GM23338 (cell line): ENCODE measurements at regions not wholly inside any gene's neighbourhood (a gene's known extent, or its start where the extent isn't known, plus 50 kb on each side); places are given as distances from the start of the nearest gene placed in this dataset.

ENCODE experiments used
- ATAC-seq: fragments of 200-7000 bp; cut with Tn5 transposase; 3 replicates; pipeline ENCODE4 v1.9.1; 2020
- DNase-seq: peaks from one replicate; pipeline ENCODE4 v3.0.0-alpha.2; 2015; ENCODE audit warnings: low spot score
- H2AFZ ChIP-seq: fragments of 200-600 bp; sonication (generic); 2 replicates; pipeline ENCODE4 v1.8.0; 2016; ENCODE audit warnings: antibody characterized with exemption, mild to moderate bottlenecking, moderate library complexity
- H3F3A ChIP-seq: fragments of 200-600 bp; sonication (generic); replicated peaks from 2 replicates; pipeline ENCODE4 v1.8.0; 2017; ENCODE audit warnings: antibody characterized with exemption, mixed run types, low read depth
- H3K27ac ChIP-seq: fragments of 200-600 bp; sonication (generic); 2 replicates; pipeline ENCODE4 v1.6.1; 2016; ENCODE audit warnings: low read depth
- H3K27me3 ChIP-seq: fragments of 200-600 bp; sonication (generic); 2 replicates; pipeline ENCODE4 v1.8.0; 2016; ENCODE audit warnings: mild to moderate bottlenecking, mixed run types, moderate library complexity; ENCODE audit not compliant: insufficient read depth
- H3K36me3 ChIP-seq: fragments of 200-600 bp; sonication (generic); 2 replicates; pipeline ENCODE4 v1.8.0; 2016; ENCODE audit warnings: mild to moderate bottlenecking; ENCODE audit not compliant: insufficient read depth
- H3K4me1 ChIP-seq: fragments of 200-600 bp; sonication (generic); 2 replicates; pipeline ENCODE4 v1.8.0; 2016; ENCODE audit warnings: mild to moderate bottlenecking, moderate library complexity; ENCODE audit not compliant: insufficient read depth
- H3K4me2 ChIP-seq: fragments of 200-600 bp; sonication (generic); 2 replicates; pipeline ENCODE4 v1.7.1; 2017; ENCODE audit warnings: mixed run types
- H3K4me3 ChIP-seq: fragments of 200-600 bp; sonication (generic); 2 replicates; pipeline ENCODE4 v1.6.1; 2016; ENCODE audit warnings: mixed run types
- H3K79me2 ChIP-seq: fragments of 200-600 bp; sonication (generic); replicated peaks from 2 replicates; pipeline ENCODE4 v1.8.0; 2017; ENCODE audit warnings: mild to moderate bottlenecking; ENCODE audit not compliant: insufficient read depth
- H3K9me2 ChIP-seq: fragments of 200-600 bp; sonication (generic); 2 replicates; pipeline ENCODE4 v1.8.0; 2017; ENCODE audit not compliant: insufficient read depth
- H4K20me1 ChIP-seq: fragments of 200-600 bp; sonication (generic); replicated peaks from 2 replicates; pipeline ENCODE4 v1.8.0; 2017; ENCODE audit warnings: mild to moderate bottlenecking; ENCODE audit not compliant: insufficient read depth
- H3K27ac Mint-ChIP-seq: 2 replicates; pipeline ENCODE4 v1.8.0; 2020; ENCODE audit warnings: inconsistent platforms, mild to moderate bottlenecking, moderate library complexity, mixed read lengths
- H3K27me3 Mint-ChIP-seq: 3 replicates; pipeline ENCODE4 v1.8.0; 2022; ENCODE audit warnings: low read depth, mild to moderate bottlenecking, moderate library complexity, mixed read lengths, inconsistent platforms; ENCODE audit not compliant: insufficient read depth, poor library complexity
- H3K36me3 Mint-ChIP-seq: 3 replicates; pipeline ENCODE4 v1.8.0; 2021; ENCODE audit warnings: low read depth, mild to moderate bottlenecking, inconsistent platforms, moderate library complexity, mixed read lengths
- H3K4me1 Mint-ChIP-seq: 3 replicates; pipeline ENCODE4 v1.8.0; 2020; ENCODE audit warnings: mild to moderate bottlenecking, inconsistent platforms, mixed read lengths
- H3K4me3 Mint-ChIP-seq: 3 replicates; pipeline ENCODE4 v1.8.0; 2021; ENCODE audit warnings: moderate library complexity, mild to moderate bottlenecking, inconsistent platforms, mixed read lengths
- H3K9me3 Mint-ChIP-seq: 3 replicates; pipeline ENCODE4 v1.8.0; 2020; ENCODE audit warnings: moderate library complexity, mild to moderate bottlenecking, inconsistent platforms, mixed read lengths
- CREB1 ChIP-seq: fragments of 250-450 bp; sonication (Bioruptor Pico); IDR thresholded peaks from 2 replicates; pipeline ENCODE4 v1.5.0; 2020; ENCODE audit warnings: low read depth, mild to moderate bottlenecking, moderate library complexity
- EZH2 ChIP-seq: fragments of 200-600 bp; sonication (generic); IDR thresholded peaks from one replicate; pipeline ENCODE4 v1.8.0; 2017; ENCODE audit warnings: antibody characterized with exemption, mild to moderate bottlenecking, low read depth; ENCODE audit not compliant: unreplicated experiment
- EZH2phosphoT487 ChIP-seq: fragments of 200-600 bp; sonication (generic); IDR thresholded peaks from one replicate; pipeline ENCODE4 v1.8.1; 2018; ENCODE audit warnings: antibody characterized with exemption; ENCODE audit not compliant: unreplicated experiment
- JUNB ChIP-seq: IDR thresholded peaks from one replicate; pipeline ENCODE4 v1.6.1; 2016; ENCODE audit warnings: antibody characterized with exemption; ENCODE audit not compliant: unreplicated experiment
- POLR2AphosphoS5 ChIP-seq: IDR thresholded peaks from 2 replicates; pipeline ENCODE4 v1.6.1; 2016; ENCODE audit warnings: antibody characterized with exemption, low read depth
- STAT1 ChIP-seq: IDR thresholded peaks from one replicate; pipeline ENCODE4 v1.6.1; 2016; ENCODE audit warnings: antibody characterized with exemption; ENCODE audit not compliant: unreplicated experiment
- ZNF114 ChIP-seq: fragments of 250-450 bp; sonication (Bioruptor Pico); IDR thresholded peaks from 2 replicates; pipeline ENCODE4 v1.5.0; 2020; ENCODE audit warnings: mild to moderate bottlenecking, moderate library complexity
- ZNF331 ChIP-seq: fragments of 250-450 bp; sonication (Bioruptor Pico); IDR thresholded peaks from 2 replicates; pipeline ENCODE4 v1.5.0; 2020; ENCODE audit warnings: low read depth, mild to moderate bottlenecking, moderate library complexity
- TF ChIP-seq, protein P1 (sequence below): IDR thresholded peaks from 2 replicates; pipeline ENCODE4 v1.6.1; 2016; ENCODE audit warnings: antibody characterized with exemption
- TF ChIP-seq, protein P2 (sequence below), 2 experiments: fragments of 200-600 bp in 1 of 2; sonication (generic) in 1 of 2; conservative IDR thresholded peaks; 2 replicates each; pipeline versions ENCODE4 v1.5.1 to v1.6.1; 2016 to 2017; ENCODE audit warnings: antibody characterized with exemption in 2 of 2, low read depth in 2 of 2, mild to moderate bottlenecking in 2 of 2, moderate library complexity in 1 of 2
- TF ChIP-seq, protein P3 (sequence below): IDR thresholded peaks from one replicate; pipeline ENCODE4 v1.6.1; 2018; ENCODE audit warnings: antibody characterized with exemption; ENCODE audit not compliant: unreplicated experiment
- TF ChIP-seq, protein P4 (sequence below): fragments of 250-450 bp; sonication (Bioruptor Pico); IDR thresholded peaks from 2 replicates; pipeline ENCODE4 v1.5.0; 2020; ENCODE audit warnings: mild to moderate bottlenecking, moderate library complexity

DNA sequence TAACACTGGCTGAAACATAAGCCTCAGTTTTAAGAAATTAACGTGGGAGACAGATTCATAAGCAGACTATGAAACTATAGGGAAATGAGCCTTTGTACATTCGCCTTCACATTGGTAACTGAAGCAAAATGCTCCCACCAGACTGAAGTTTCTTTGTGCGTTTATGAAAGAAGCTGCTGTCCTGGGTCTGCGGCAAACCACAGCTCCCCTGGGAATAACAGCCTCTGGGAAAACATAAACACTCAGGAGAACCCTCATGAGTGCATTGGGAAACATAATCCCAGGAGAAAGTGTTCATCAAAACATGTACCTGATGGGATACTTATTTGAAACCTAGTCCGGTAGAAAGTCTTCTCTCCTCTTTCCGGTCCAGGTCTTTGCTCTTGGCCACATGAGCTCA lies 193.1 kb upstream of the LARGE1 start:
- no peaks in the 10 kb centered on the region for H3K36me3 ChIP-seq
- no peak overlapping the region for H3K4me3 Mint-ChIP-seq
- no peaks in the 10 kb centered on the region for H3K79me2 ChIP-seq
- no peak overlapping the region for H3K27ac ChIP-seq
- H3K9me2 ChIP-seq = peaks cover 3% of the 10 kb centered on the region; the same call in 1 of the 2 replicates
- DNase-seq (no peak), ATAC-seq (no peak)
- no peaks in the 10 kb centered on the region for H3F3A ChIP-seq
- no peaks in the 10 kb centered on the region for H3K27me3 ChIP-seq
- H2AFZ ChIP-seq = no peak overlapping the region
- no peak overlapping the region for H3K4me2 ChIP-seq
- TF ChIP-seq, protein P1, sequence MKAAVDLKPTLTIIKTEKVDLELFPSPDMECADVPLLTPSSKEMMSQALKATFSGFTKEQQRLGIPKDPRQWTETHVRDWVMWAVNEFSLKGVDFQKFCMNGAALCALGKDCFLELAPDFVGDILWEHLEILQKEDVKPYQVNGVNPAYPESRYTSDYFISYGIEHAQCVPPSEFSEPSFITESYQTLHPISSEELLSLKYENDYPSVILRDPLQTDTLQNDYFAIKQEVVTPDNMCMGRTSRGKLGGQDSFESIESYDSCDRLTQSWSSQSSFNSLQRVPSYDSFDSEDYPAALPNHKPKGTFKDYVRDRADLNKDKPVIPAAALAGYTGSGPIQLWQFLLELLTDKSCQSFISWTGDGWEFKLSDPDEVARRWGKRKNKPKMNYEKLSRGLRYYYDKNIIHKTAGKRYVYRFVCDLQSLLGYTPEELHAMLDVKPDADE = no peak
- TF ChIP-seq EZH2 (no peak), POLR2AphosphoS5 (no peak), ZNF331 (CRISPR knock-in tag) (no peak), ZNF114 (CRISPR knock-in tag) (no peak), CREB1 (CRISPR knock-in tag) (no peak), JUNB (no peak), STAT1 (no peak), EZH2phosphoT487 (no peak)
- TF ChIP-seq, protein P2, sequence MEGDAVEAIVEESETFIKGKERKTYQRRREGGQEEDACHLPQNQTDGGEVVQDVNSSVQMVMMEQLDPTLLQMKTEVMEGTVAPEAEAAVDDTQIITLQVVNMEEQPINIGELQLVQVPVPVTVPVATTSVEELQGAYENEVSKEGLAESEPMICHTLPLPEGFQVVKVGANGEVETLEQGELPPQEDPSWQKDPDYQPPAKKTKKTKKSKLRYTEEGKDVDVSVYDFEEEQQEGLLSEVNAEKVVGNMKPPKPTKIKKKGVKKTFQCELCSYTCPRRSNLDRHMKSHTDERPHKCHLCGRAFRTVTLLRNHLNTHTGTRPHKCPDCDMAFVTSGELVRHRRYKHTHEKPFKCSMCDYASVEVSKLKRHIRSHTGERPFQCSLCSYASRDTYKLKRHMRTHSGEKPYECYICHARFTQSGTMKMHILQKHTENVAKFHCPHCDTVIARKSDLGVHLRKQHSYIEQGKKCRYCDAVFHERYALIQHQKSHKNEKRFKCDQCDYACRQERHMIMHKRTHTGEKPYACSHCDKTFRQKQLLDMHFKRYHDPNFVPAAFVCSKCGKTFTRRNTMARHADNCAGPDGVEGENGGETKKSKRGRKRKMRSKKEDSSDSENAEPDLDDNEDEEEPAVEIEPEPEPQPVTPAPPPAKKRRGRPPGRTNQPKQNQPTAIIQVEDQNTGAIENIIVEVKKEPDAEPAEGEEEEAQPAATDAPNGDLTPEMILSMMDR (conservative IDR thresholded peaks at IDR 0.05; ENCODE audit: low read depth in 2 of 2) = no peak
- TF ChIP-seq, protein P3, sequence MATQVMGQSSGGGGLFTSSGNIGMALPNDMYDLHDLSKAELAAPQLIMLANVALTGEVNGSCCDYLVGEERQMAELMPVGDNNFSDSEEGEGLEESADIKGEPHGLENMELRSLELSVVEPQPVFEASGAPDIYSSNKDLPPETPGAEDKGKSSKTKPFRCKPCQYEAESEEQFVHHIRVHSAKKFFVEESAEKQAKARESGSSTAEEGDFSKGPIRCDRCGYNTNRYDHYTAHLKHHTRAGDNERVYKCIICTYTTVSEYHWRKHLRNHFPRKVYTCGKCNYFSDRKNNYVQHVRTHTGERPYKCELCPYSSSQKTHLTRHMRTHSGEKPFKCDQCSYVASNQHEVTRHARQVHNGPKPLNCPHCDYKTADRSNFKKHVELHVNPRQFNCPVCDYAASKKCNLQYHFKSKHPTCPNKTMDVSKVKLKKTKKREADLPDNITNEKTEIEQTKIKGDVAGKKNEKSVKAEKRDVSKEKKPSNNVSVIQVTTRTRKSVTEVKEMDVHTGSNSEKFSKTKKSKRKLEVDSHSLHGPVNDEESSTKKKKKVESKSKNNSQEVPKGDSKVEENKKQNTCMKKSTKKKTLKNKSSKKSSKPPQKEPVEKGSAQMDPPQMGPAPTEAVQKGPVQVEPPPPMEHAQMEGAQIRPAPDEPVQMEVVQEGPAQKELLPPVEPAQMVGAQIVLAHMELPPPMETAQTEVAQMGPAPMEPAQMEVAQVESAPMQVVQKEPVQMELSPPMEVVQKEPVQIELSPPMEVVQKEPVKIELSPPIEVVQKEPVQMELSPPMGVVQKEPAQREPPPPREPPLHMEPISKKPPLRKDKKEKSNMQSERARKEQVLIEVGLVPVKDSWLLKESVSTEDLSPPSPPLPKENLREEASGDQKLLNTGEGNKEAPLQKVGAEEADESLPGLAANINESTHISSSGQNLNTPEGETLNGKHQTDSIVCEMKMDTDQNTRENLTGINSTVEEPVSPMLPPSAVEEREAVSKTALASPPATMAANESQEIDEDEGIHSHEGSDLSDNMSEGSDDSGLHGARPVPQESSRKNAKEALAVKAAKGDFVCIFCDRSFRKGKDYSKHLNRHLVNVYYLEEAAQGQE = no peak
- TF ChIP-seq, protein P4, sequence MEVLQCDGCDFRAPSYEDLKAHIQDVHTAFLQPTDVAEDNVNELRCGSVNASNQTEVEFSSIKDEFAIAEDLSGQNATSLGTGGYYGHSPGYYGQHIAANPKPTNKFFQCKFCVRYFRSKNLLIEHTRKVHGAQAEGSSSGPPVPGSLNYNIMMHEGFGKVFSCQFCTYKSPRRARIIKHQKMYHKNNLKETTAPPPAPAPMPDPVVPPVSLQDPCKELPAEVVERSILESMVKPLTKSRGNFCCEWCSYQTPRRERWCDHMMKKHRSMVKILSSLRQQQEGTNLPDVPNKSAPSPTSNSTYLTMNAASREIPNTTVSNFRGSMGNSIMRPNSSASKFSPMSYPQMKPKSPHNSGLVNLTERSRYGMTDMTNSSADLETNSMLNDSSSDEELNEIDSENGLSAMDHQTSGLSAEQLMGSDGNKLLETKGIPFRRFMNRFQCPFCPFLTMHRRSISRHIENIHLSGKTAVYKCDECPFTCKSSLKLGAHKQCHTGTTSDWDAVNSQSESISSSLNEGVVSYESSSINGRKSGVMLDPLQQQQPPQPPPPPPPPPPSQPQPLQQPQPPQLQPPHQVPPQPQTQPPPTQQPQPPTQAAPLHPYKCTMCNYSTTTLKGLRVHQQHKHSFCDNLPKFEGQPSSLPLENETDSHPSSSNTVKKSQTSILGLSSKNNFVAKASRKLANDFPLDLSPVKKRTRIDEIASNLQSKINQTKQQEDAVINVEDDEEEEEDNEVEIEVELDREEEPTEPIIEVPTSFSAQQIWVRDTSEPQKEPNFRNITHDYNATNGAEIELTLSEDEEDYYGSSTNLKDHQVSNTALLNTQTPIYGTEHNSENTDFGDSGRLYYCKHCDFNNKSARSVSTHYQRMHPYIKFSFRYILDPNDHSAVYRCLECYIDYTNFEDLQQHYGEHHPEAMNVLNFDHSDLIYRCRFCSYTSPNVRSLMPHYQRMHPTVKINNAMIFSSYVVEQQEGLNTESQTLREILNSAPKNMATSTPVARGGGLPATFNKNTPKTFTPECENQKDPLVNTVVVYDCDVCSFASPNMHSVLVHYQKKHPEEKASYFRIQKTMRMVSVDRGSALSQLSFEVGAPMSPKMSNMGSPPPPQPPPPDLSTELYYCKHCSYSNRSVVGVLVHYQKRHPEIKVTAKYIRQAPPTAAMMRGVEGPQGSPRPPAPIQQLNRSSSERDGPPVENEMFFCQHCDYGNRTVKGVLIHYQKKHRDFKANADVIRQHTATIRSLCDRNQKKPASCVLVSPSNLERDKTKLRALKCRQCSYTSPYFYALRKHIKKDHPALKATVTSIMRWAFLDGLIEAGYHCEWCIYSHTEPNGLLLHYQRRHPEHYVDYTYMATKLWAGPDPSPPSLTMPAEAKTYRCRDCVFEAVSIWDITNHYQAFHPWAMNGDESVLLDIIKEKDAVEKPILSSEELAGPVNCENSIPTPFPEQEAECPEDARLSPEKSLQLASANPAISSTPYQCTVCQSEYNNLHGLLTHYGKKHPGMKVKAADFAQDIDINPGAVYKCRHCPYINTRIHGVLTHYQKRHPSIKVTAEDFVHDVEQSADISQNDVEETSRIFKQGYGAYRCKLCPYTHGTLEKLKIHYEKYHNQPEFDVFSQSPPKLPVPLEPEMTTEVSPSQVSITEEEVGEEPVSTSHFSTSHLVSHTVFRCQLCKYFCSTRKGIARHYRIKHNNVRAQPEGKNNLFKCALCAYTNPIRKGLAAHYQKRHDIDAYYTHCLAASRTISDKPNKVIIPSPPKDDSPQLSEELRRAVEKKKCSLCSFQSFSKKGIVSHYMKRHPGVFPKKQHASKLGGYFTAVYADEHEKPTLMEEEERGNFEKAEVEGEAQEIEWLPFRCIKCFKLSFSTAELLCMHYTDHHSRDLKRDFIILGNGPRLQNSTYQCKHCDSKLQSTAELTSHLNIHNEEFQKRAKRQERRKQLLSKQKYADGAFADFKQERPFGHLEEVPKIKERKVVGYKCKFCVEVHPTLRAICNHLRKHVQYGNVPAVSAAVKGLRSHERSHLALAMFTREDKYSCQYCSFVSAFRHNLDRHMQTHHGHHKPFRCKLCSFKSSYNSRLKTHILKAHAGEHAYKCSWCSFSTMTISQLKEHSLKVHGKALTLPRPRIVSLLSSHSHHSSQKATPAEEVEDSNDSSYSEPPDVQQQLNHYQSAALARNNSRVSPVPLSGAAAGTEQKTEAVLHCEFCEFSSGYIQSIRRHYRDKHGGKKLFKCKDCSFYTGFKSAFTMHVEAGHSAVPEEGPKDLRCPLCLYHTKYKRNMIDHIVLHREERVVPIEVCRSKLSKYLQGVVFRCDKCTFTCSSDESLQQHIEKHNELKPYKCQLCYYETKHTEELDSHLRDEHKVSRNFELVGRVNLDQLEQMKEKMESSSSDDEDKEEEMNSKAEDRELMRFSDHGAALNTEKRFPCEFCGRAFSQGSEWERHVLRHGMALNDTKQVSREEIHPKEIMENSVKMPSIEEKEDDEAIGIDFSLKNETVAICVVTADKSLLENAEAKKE (CRISPR knock-in tag) = no peak
- H3K9me3 Mint-ChIP-seq = peaks cover 19% of the 10 kb centered on the region
- H4K20me1 ChIP-seq = no peaks in the 10 kb centered on the region
- peaks cover 7% of the 10 kb centered on the region for H3K27me3 Mint-ChIP-seq
- H3K36me3 Mint-ChIP-seq = no peaks in the 10 kb centered on the region
- H3K4me1 ChIP-seq = 0 out of 2 replicates have a peak, but pooled peaks cover 4% of the 10 kb centered on the region
- H3K4me3 ChIP-seq = no peak overlapping the region
- H3K4me1 Mint-ChIP-seq = no peaks in the 10 kb centered on the region
- H3K27ac Mint-ChIP-seq = no peak overlapping the region
